HG03060 (cell line): ENCODE measurements at regions not wholly inside any gene's neighbourhood (a gene's known extent, or its start where the extent isn't known, plus 50 kb on each side); places are given as distances from the start of the nearest gene placed in this dataset.
"Not testable (repeated sequence)": the region's sequence is repeated elsewhere in the genome, so short reads cannot be mapped to it uniquely, and the experiment has no call there.

Experiments used
- ATAC-seq: cut with Tn5 transposase; IDR thresholded peaks from one replicate; pipeline ENCODE4 v1.9.1; 2021; ENCODE audit warnings: low read depth, moderate number of reproducible peaks; ENCODE audit not compliant: unreplicated experiment

GRCh38 chr18:35864916-35865315, 107.6 kb upstream of the RMP24 start:
- ATAC-seq, result no peak

- ATAC-seq, result no peak
Observed at GRCh38 chr18:35868915-35869314, 103.6 kb upstream of the RMP24 start.

GRCh38 chr18:35871337-35871736, 101.1 kb upstream of the RMP24 start:
- ATAC-seq, result no peak

GRCh38 chr18:35875566-35875965, 96.9 kb upstream of the RMP24 start:
- no peak for ATAC-seq

- ATAC-seq, result no peak
Observed at GRCh38 chr18:35876243-35876642, 96.2 kb upstream of the RMP24 start.

- ATAC-seq, result no peak
Observed at GRCh38 chr18:35880788-35881455, 91.6 kb upstream of the RMP24 start.

GRCh38 chr18:35888329-35888728, 84.2 kb upstream of the RMP24 start:
- no peak for ATAC-seq

- ATAC-seq, result no peak
Observed at GRCh38 chr18:35889677-35890076, 82.8 kb upstream of the RMP24 start.

- no peak for ATAC-seq
Observed at GRCh38 chr18:35890323-35890722, 82.2 kb upstream of the RMP24 start.

GRCh38 chr18:35892118-35892517, 80.4 kb upstream of the RMP24 start:
- no peak for ATAC-seq

- not testable (repeated sequence) for ATAC-seq
Observed at GRCh38 chr18:35897481-35897880, 75.0 kb upstream of the RMP24 start.

- ATAC-seq, result no peak
Observed at GRCh38 chr18:35904389-35905037, 68.0 kb upstream of the RMP24 start.

GRCh38 chr18:35905436-35905835, 67.0 kb upstream of the RMP24 start:
- no peak for ATAC-seq

- ATAC-seq, result not testable (repeated sequence)
Observed at GRCh38 chr18:35906291-35906690, 66.2 kb upstream of the RMP24 start.

- ATAC-seq, result no peak
Observed at GRCh38 chr18:35910327-35910726, 62.2 kb upstream of the RMP24 start.

GRCh38 chr18:35912332-35912731, 60.1 kb upstream of the RMP24 start:
- ATAC-seq, result no peak

GRCh38 chr18:35915056-35915455, 57.4 kb upstream of the RMP24 start:
- ATAC-seq, result no peak

- ATAC-seq, result no peak
Observed at GRCh38 chr18:35917043-35917442, 55.4 kb upstream of the RMP24 start.

GRCh38 chr18:35918564-35918963, 53.9 kb upstream of the RMP24 start:
- ATAC-seq, result no peak

GRCh38 chr18:35919179-35919578, 53.3 kb upstream of the RMP24 start:
- ATAC-seq, result no peak

GRCh38 chr18:35920623-35921022, 51.9 kb upstream of the RMP24 start:
- ATAC-seq, result no peak
